HEK293 (cell line): ENCODE measurements at regions not wholly inside any gene's neighbourhood (a gene's known extent, or its start where the extent isn't known, plus 50 kb on each side); places are given as distances from the start of the nearest gene placed in this dataset.

ENCODE experiments used
- CTCF ChIA-PET: fragments of 350-600 bp; formaldehyde crosslinking; extraction: SDS; loops from one replicate; lab custom pipeline; 2021; ENCODE audit warnings: antibody characterized with exemption; lab: Yijun Ruan, JAX
- POLR2A ChIA-PET: fragments of 300-600 bp; formaldehyde crosslinking; extraction: SDS; loops from one replicate; lab custom pipeline; 2020; ENCODE audit warnings: antibody characterized with exemption, inconsistent platforms; lab: Yijun Ruan, JAX
- H3K27ac ChIP-seq: fragments of 200-500 bp; sonication (Bioruptor generic); 2 replicates; pipeline ENCODE4 v1.5.1; 2014; ENCODE audit warnings: low read depth, low read length, control low read depth, inconsistent platforms; ENCODE audit errors: extremely low read depth
- H3K36me3 ChIP-seq, 2 experiments: fragments of 200-500 bp in 1 of 2; sonication (Bioruptor generic) in 1 of 2; 1 replicate in 1 of 2; 2 replicates in 1 of 2; pipeline ENCODE4 v1.5.1; 2014 to 2017; ENCODE audit warnings: inconsistent platforms in 2 of 2, low read length in 2 of 2; ENCODE audit not compliant: control insufficient read depth in 2 of 2, insufficient read depth in 1 of 2
- H3K4me1 ChIP-seq: fragments of 200-500 bp; sonication (Bioruptor generic); 2 replicates; pipeline ENCODE4 v1.5.1; 2014; ENCODE audit warnings: mild to moderate bottlenecking, low read length, inconsistent platforms; ENCODE audit not compliant: control insufficient read depth, insufficient read depth
- H3K4me3 ChIP-seq: 2 replicates; pipeline ENCODE4 v1.5.1; 2011; ENCODE audit warnings: low read depth, mild to moderate bottlenecking, control low read depth, low read length, moderate library complexity
- H3K9me3 ChIP-seq: fragments of 200-500 bp; sonication (Bioruptor generic); 2 replicates; pipeline ENCODE4 v1.5.1; 2014; ENCODE audit warnings: low read depth, low read length, inconsistent platforms; ENCODE audit not compliant: control insufficient read depth, insufficient read depth
- KLF1 ChIP-seq: fragments of 450-650 bp; formaldehyde crosslinking; IDR thresholded peaks from 2 replicates; pipeline ENCODE4 v1.5.1; 2016; ENCODE audit warnings: missing biosample characterization, missing genetic modification characterization
- KLF17 ChIP-seq: fragments of 450-650 bp; formaldehyde crosslinking; IDR thresholded peaks from 2 replicates; pipeline ENCODE4 v1.5.1; 2016; ENCODE audit warnings: missing biosample characterization, missing genetic modification characterization
- ZBTB21 ChIP-seq: fragments of 450-650 bp; formaldehyde crosslinking; IDR thresholded peaks from 2 replicates; pipeline ENCODE4 v1.5.1; 2017; ENCODE audit warnings: missing biosample characterization, missing genetic modification characterization
- ZNF174 ChIP-seq: fragments of 450-650 bp; formaldehyde crosslinking; IDR thresholded peaks from 2 replicates; pipeline ENCODE4 v1.5.0; 2017; ENCODE audit warnings: missing biosample characterization, mild to moderate bottlenecking, missing genetic modification characterization
- ZNF26 ChIP-seq: fragments of 450-650 bp; formaldehyde crosslinking; IDR thresholded peaks from 2 replicates; pipeline ENCODE4 v1.5.1; 2016; ENCODE audit warnings: missing biosample characterization, missing genetic modification characterization
- ZNF335 ChIP-seq: fragments of 450-650 bp; formaldehyde crosslinking; conservative IDR thresholded peaks from 2 replicates; pipeline ENCODE4 v1.5.1; 2016; ENCODE audit warnings: missing biosample characterization, missing genetic modification characterization
- ZNF558 ChIP-seq: fragments of 450-650 bp; formaldehyde crosslinking; IDR thresholded peaks from 2 replicates; pipeline ENCODE4 v1.5.1; 2016; ENCODE audit warnings: missing biosample characterization, missing genetic modification characterization
- ZNF626 ChIP-seq: fragments of 450-650 bp; sonication (Bioruptor Pico); formaldehyde crosslinking; IDR thresholded peaks from 2 replicates; pipeline ENCODE4 v1.5.1; 2018; ENCODE audit warnings: missing biosample characterization, missing genetic modification characterization, inconsistent platforms
- ZNF791 ChIP-seq: fragments of 450-650 bp; formaldehyde crosslinking; IDR thresholded peaks from 2 replicates; pipeline ENCODE4 v1.5.1; 2016; ENCODE audit warnings: missing biosample characterization, missing genetic modification characterization
- ZXDB ChIP-seq: fragments of 450-650 bp; formaldehyde crosslinking; IDR thresholded peaks from 2 replicates; pipeline ENCODE4 v1.5.1; 2016; ENCODE audit warnings: missing biosample characterization, missing genetic modification characterization
- TF ChIP-seq, protein P1 (sequence below): fragments of 450-650 bp; formaldehyde crosslinking; IDR thresholded peaks from 2 replicates; pipeline ENCODE4 v1.5.1; 2016; ENCODE audit warnings: missing biosample characterization, missing genetic modification characterization
- TF ChIP-seq, protein P2 (sequence below): fragments of 450-650 bp; formaldehyde crosslinking; conservative IDR thresholded peaks from 2 replicates; pipeline ENCODE4 v1.5.1; 2016; ENCODE audit warnings: low read depth, missing biosample characterization, missing genetic modification characterization
- TF ChIP-seq, protein P3 (sequence below): fragments of 450-650 bp; formaldehyde crosslinking; IDR thresholded peaks from 2 replicates; pipeline ENCODE4 v1.5.1; 2016; ENCODE audit warnings: missing biosample characterization, missing genetic modification characterization

DNA sequence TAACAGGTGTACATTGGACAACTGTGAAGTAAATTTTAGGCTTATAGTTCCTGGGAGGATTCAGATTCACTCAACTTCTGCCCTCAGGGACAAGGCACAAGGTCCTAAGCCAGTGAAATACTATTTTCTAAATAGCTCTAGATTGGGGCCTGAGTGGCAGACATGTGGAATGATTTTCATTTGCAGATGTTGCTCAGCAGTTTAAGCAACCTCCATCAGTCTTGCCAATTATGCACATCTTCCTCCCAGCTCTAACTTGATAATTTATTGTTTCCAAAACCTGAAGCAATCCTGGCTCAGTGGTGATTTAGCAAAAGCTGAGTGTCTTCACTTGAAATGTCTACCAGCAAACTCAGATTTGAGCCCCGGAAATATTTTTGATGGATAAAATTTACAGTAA is 116.2 kb downstream of the SCP2D1 start:
- Histone ChIP-seq H3K4me3 (no peak overlapping the region), H3K27ac (no peak overlapping the region), H3K36me3 (no peaks in the 10 kb centered on the region), H3K4me1 (no peaks in the 10 kb centered on the region), H3K9me3 (no peaks in the 10 kb centered on the region)
- ChIA-PET CTCF (no interaction called here), POLR2A (no interaction called here)
- TF ChIP-seq ZNF26 (tag by site-specific recombination) = no peak
- TF ChIP-seq ZNF558 (tag by site-specific recombination) = no peak
- TF ChIP-seq, protein P1, sequence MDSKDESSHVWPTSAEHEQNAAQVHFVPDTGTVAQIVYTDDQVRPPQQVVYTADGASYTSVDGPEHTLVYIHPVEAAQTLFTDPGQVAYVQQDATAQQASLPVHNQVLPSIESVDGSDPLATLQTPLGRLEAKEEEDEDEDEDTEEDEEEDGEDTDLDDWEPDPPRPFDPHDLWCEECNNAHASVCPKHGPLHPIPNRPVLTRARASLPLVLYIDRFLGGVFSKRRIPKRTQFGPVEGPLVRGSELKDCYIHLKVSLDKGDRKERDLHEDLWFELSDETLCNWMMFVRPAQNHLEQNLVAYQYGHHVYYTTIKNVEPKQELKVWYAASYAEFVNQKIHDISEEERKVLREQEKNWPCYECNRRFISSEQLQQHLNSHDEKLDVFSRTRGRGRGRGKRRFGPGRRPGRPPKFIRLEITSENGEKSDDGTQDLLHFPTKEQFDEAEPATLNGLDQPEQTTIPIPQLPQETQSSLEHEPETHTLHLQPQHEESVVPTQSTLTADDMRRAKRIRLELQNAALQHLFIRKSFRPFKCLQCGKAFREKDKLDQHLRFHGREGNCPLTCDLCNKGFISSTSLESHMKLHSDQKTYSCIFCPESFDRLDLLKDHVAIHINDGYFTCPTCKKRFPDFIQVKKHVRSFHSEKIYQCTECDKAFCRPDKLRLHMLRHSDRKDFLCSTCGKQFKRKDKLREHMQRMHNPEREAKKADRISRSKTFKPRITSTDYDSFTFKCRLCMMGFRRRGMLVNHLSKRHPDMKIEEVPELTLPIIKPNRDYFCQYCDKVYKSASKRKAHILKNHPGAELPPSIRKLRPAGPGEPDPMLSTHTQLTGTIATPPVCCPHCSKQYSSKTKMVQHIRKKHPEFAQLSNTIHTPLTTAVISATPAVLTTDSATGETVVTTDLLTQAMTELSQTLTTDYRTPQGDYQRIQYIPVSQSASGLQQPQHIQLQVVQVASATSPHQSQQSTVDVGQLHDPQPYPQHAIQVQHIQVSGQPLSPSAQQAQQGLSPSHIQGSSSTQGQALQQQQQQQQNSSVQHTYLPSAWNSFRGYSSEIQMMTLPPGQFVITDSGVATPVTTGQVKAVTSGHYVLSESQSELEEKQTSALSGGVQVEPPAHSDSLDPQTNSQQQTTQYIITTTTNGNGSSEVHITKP (tag by site-specific recombination) = no peak
- no peak for TF ChIP-seq ZBTB21 (tag by site-specific recombination)
- TF ChIP-seq, protein P2, sequence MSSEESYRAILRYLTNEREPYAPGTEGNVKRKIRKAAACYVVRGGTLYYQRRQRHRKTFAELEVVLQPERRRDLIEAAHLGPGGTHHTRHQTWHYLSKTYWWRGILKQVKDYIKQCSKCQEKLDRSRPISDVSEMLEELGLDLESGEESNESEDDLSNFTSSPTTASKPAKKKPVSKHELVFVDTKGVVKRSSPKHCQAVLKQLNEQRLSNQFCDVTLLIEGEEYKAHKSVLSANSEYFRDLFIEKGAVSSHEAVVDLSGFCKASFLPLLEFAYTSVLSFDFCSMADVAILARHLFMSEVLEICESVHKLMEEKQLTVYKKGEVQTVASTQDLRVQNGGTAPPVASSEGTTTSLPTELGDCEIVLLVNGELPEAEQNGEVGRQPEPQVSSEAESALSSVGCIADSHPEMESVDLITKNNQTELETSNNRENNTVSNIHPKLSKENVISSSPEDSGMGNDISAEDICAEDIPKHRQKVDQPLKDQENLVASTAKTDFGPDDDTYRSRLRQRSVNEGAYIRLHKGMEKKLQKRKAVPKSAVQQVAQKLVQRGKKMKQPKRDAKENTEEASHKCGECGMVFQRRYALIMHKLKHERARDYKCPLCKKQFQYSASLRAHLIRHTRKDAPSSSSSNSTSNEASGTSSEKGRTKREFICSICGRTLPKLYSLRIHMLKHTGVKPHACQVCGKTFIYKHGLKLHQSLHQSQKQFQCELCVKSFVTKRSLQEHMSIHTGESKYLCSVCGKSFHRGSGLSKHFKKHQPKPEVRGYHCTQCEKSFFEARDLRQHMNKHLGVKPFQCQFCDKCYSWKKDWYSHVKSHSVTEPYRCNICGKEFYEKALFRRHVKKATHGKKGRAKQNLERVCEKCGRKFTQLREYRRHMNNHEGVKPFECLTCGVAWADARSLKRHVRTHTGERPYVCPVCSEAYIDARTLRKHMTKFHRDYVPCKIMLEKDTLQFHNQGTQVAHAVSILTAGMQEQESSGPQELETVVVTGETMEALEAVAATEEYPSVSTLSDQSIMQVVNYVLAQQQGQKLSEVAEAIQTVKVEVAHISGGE (tag by site-specific recombination) = no peak

DNA sequence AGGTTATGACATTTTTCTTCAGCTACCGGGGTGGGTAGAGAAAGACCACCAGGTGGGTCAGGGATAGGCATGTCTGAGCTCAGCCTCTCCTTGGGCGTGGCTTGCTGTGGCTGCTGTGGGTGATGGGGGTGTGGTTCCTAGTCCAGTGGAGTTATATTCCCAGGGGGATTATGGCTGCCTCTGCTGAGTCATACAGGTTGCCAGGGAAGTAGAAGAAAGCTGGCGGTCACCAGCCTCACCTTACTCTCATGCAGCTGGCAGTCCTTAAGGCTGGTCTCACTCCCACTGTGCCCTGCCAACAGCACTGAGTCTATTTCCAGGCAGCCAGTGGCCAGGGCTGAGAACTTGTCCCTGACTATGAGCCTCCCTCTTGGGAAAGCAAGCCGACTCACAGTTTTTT is 130.0 kb downstream of the SCP2D1 start:
- Histone ChIP-seq H3K27ac (no peak overlapping the region), H3K36me3 (no peaks in the 10 kb centered on the region), H3K4me1 (no peaks in the 10 kb centered on the region), H3K4me3 (no peak overlapping the region), H3K9me3 (no peaks in the 10 kb centered on the region)
- ChIA-PET POLR2A (no interaction called here), CTCF (no interaction called here)
- TF ChIP-seq ZXDB (no peak), ZNF335 (tag by site-specific recombination) (no peak), KLF1 (tag by site-specific recombination) (peak; percentile 71; the same call in 1 of the 2 replicates), KLF17 (tag by site-specific recombination) (peak; percentile 65; the same call in 1 of the 2 replicates), ZNF626 (tag by site-specific recombination) (no peak), ZNF791 (tag by site-specific recombination) (no peak), ZNF174 (tag by site-specific recombination) (no peak)
- TF ChIP-seq, protein P3, sequence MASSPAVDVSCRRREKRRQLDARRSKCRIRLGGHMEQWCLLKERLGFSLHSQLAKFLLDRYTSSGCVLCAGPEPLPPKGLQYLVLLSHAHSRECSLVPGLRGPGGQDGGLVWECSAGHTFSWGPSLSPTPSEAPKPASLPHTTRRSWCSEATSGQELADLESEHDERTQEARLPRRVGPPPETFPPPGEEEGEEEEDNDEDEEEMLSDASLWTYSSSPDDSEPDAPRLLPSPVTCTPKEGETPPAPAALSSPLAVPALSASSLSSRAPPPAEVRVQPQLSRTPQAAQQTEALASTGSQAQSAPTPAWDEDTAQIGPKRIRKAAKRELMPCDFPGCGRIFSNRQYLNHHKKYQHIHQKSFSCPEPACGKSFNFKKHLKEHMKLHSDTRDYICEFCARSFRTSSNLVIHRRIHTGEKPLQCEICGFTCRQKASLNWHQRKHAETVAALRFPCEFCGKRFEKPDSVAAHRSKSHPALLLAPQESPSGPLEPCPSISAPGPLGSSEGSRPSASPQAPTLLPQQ (tag by site-specific recombination) = no peak
